H1 (cell line): ENCODE measurements at regions not wholly inside any gene's neighbourhood (a gene's known extent, or its start where the extent isn't known, plus 50 kb on each side); places are given as distances from the start of the nearest gene placed in this dataset.
"Not testable (repeated sequence)": the region's sequence is repeated elsewhere in the genome, so short reads cannot be mapped to it uniquely, and the experiment has no call there.

Experiments used
- CTCF ChIA-PET: fragments of 300-600 bp; sonication (Branson Sonifier 250); formaldehyde crosslinking; loops from one replicate; lab custom pipeline; 2021; ENCODE audit not compliant: partially characterized antibody; lab: Charles Lee
- POLR2A ChIA-PET: fragments of 300-600 bp; sonication (Branson Sonifier 250); formaldehyde crosslinking; loops from one replicate; lab custom pipeline; 2021; ENCODE audit warnings: inconsistent platforms; ENCODE audit not compliant: partially characterized antibody; lab: Charles Lee
- DNase-seq, 2 experiments: peaks; one replicate each; pipeline versions ENCODE4 v3.0.0 to v3.0.0-alpha.2; 2010 to 2022; ENCODE audit warnings: low spot score in 2 of 2, low read depth in 1 of 2, mixed read lengths in 1 of 2
- FAIRE-seq: peaks from 2 replicates; lab custom pipeline; 2011; peaks lifted over from hg19 to GRCh38; lab: Jason Lieb, UNC
- H2AFZ ChIP-seq: 2 replicates; pipeline ENCODE4 v1.8.1; 2012; ENCODE audit warnings: low read length, inconsistent platforms
- H2AK5ac ChIP-seq: 2 replicates; pipeline ENCODE4 v1.6.1; 2013; ENCODE audit warnings: low read depth, low read length
- H2BK120ac ChIP-seq: replicated peaks from 2 replicates; pipeline ENCODE3; 2013; ENCODE audit warnings: low read depth, low read length, inconsistent platforms
- H2BK12ac ChIP-seq: 2 replicates; pipeline ENCODE4 v1.6.1; 2013; ENCODE audit warnings: low read depth, low read length
- H2BK15ac ChIP-seq: 2 replicates; pipeline ENCODE4 v1.6.1; 2013; ENCODE audit warnings: low read length
- H2BK20ac ChIP-seq: 2 replicates; pipeline ENCODE4 v1.6.1; 2013; ENCODE audit warnings: low read length
- H2BK5ac ChIP-seq: 2 replicates; pipeline ENCODE4 v1.6.1; 2013; ENCODE audit warnings: low read depth, low read length
- H3K14ac ChIP-seq: 2 replicates; pipeline ENCODE4 v1.6.1; 2013; ENCODE audit warnings: inconsistent platforms; ENCODE audit not compliant: insufficient read length
- H3K18ac ChIP-seq: 2 replicates; pipeline ENCODE4 v1.6.1; 2013; ENCODE audit warnings: low read length; ENCODE audit errors: extremely low read depth
- H3K23ac ChIP-seq: 2 replicates; pipeline ENCODE4 v1.6.1; 2013; ENCODE audit warnings: inconsistent platforms; ENCODE audit not compliant: insufficient read length
- H3K23me2 ChIP-seq: 2 replicates; pipeline ENCODE4 v1.6.1; 2013; ENCODE audit warnings: low read depth, low read length
- H3K27ac ChIP-seq: 2 replicates; pipeline ENCODE4 v1.6.1; 2011; ENCODE audit warnings: low read depth, low read length, inconsistent platforms
- H3K27me3 ChIP-seq, 4 experiments: replicated peaks in 1 of 4; 1 replicate in 1 of 4; 2 replicates in 3 of 4; pipeline versions ENCODE4 v1.6.1 to v1.8.1; 2011 to 2013; ENCODE audit warnings: low read length in 3 of 4, mild to moderate bottlenecking in 3 of 4, inconsistent platforms in 2 of 4, mixed read lengths in 2 of 4, moderate library complexity in 1 of 4; ENCODE audit not compliant: control insufficient read depth in 3 of 4, insufficient read depth in 3 of 4; ENCODE audit errors: extremely low read depth in 1 of 4
- H3K36me3 ChIP-seq, 4 experiments: 2 replicates each; pipeline versions ENCODE4 v1.6.1 to v1.8.1; 2011 to 2013; ENCODE audit warnings: mild to moderate bottlenecking in 4 of 4, low read length in 3 of 4, moderate library complexity in 2 of 4, control low read depth in 1 of 4, inconsistent platforms in 1 of 4; ENCODE audit not compliant: insufficient read depth in 4 of 4, control insufficient read depth in 2 of 4
- H3K4ac ChIP-seq: replicated peaks from 2 replicates; pipeline ENCODE3; 2013; ENCODE audit warnings: low read length, low read depth, mixed read lengths, inconsistent platforms; ENCODE audit not compliant: insufficient read length
- H3K4me1 ChIP-seq, 4 experiments: replicated peaks in 1 of 4; 1 replicate in 1 of 4; 2 replicates in 3 of 4; pipeline versions ENCODE4 v1.6.1 to v1.8.1; 2011 to 2013; ENCODE audit warnings: low read length in 3 of 4, inconsistent platforms in 2 of 4, mixed read lengths in 1 of 4; ENCODE audit not compliant: insufficient read depth in 4 of 4, control insufficient read depth in 3 of 4
- H3K4me2 ChIP-seq, 2 experiments: 2 replicates each; pipeline versions ENCODE4 v1.6.1 to v1.8.1; 2011 to 2013; ENCODE audit warnings: low read depth in 2 of 2, low read length in 2 of 2, control low read depth in 1 of 2, inconsistent platforms in 1 of 2, mild to moderate bottlenecking in 1 of 2; ENCODE audit not compliant: insufficient read depth in 1 of 2
- H3K4me3 ChIP-seq, 4 experiments: fragments of 200-600, 300-600 bp in 1 of 4; sonication (generic), shearing (Covaris generic), sonication (Bioruptor Twin) in 1 of 4; 2 replicates each; pipeline versions ENCODE4 v1.5.1 to v1.8.1; 2011 to 2016; ENCODE audit warnings: low read length in 4 of 4, low read depth in 3 of 4, control low read depth in 2 of 4, inconsistent platforms in 2 of 4, mild to moderate bottlenecking in 2 of 4, mixed read lengths in 1 of 4, moderate library complexity in 1 of 4; ENCODE audit not compliant: insufficient read depth in 2 of 4; ENCODE audit errors: extremely low read depth in 1 of 4
- H3K56ac ChIP-seq: replicated peaks from 2 replicates; pipeline ENCODE3; 2013; ENCODE audit warnings: low read depth, mild to moderate bottlenecking, mixed read lengths, low read length, inconsistent platforms; ENCODE audit not compliant: insufficient read length
- H3K79me1 ChIP-seq: 2 replicates; pipeline ENCODE4 v1.6.1; 2013; ENCODE audit warnings: low read depth, low read length, control low read depth
- H3K79me2 ChIP-seq, 2 experiments: 2 replicates each; pipeline versions ENCODE4 v1.6.1 to v1.8.1; 2012 to 2013; ENCODE audit warnings: low read length in 2 of 2, mild to moderate bottlenecking in 2 of 2, inconsistent platforms in 1 of 2; ENCODE audit not compliant: insufficient read depth in 2 of 2, control insufficient read depth in 1 of 2
- H3K9ac ChIP-seq, 4 experiments: replicated peaks in 1 of 4; 1 replicate in 1 of 4; 2 replicates in 3 of 4; pipeline versions ENCODE4 v1.6.1 to v1.8.1; 2011 to 2013; ENCODE audit warnings: low read depth in 3 of 4, low read length in 3 of 4, control low read depth in 2 of 4, mild to moderate bottlenecking in 2 of 4, moderate library complexity in 2 of 4, inconsistent platforms in 1 of 4; ENCODE audit errors: extremely low read depth in 1 of 4
- H3K9me3 ChIP-seq, 2 experiments: 2 replicates each; pipeline versions ENCODE4 v1.6.1 to v1.8.1; 2012 to 2013; ENCODE audit warnings: mild to moderate bottlenecking in 2 of 2, moderate library complexity in 2 of 2, control low read depth in 1 of 2, inconsistent platforms in 1 of 2, low read depth in 1 of 2, low read length in 1 of 2, mixed read lengths in 1 of 2; ENCODE audit not compliant: insufficient read depth in 2 of 2
- H4K20me1 ChIP-seq, 2 experiments: replicated peaks in 1 of 2; 2 replicates each; pipeline versions ENCODE3 to v1.8.1; 2011 to 2013; ENCODE audit warnings: inconsistent platforms in 2 of 2, low read length in 2 of 2, mild to moderate bottlenecking in 1 of 2; ENCODE audit not compliant: insufficient read depth in 2 of 2, control insufficient read depth in 1 of 2
- H4K5ac ChIP-seq: 2 replicates; pipeline ENCODE4 v1.6.1; 2013; ENCODE audit warnings: low read length, low read depth, mixed read lengths, inconsistent platforms; ENCODE audit not compliant: insufficient read length
- H4K8ac ChIP-seq: 2 replicates; pipeline ENCODE4 v1.8.0; 2013; ENCODE audit warnings: mild to moderate bottlenecking, moderate library complexity, low read length, inconsistent platforms; ENCODE audit not compliant: insufficient read depth; ENCODE audit errors: extremely low read depth
- H4K91ac ChIP-seq: replicated peaks from 2 replicates; pipeline ENCODE3; 2013; ENCODE audit warnings: low read length, mixed read lengths, inconsistent platforms; ENCODE audit not compliant: insufficient read length
- WGBS, 2 experiments: shearing (Covaris generic) in 1 of 2; methylation state at CpG; one replicate each; pipeline versions ENCODE4 v1.1.6 to v1.1.7; 2013 to 2015; ENCODE audit warnings: low lambda C conversion rate in 2 of 2, mixed read lengths in 2 of 2, inconsistent platforms in 1 of 2, low coverage in 1 of 2, missing lambda C conversion rate in 1 of 2; ENCODE audit not compliant: insufficient replicate concordance in 2 of 2, insufficient coverage in 1 of 2, insufficient read length in 1 of 2; ENCODE audit errors: extremely low coverage in 1 of 2, missing lambda C conversion rate in 1 of 2; 5-methylcytosine and 5-hydroxymethylcytosine counted together

- CTCF ChIA-PET, H4K20me1 ChIP-seq, H3K4me2 ChIP-seq, H3K23ac ChIP-seq, H3K79me1 ChIP-seq, H3K4me3 ChIP-seq, H3K36me3 ChIP-seq, H2AFZ ChIP-seq, H3K9ac ChIP-seq, H3K56ac ChIP-seq, H2BK12ac ChIP-seq, H3K4me1 ChIP-seq, FAIRE-seq, H2BK20ac ChIP-seq, H2BK15ac ChIP-seq, DNase-seq, H3K4ac ChIP-seq, H2BK5ac ChIP-seq, H3K14ac ChIP-seq, H4K5ac ChIP-seq, H4K91ac ChIP-seq, H3K9me3 ChIP-seq, POLR2A ChIA-PET, H2AK5ac ChIP-seq, H3K18ac ChIP-seq, H3K27ac ChIP-seq, H2BK120ac ChIP-seq, H3K79me2 ChIP-seq, H3K27me3 ChIP-seq, H4K8ac ChIP-seq: not testable (repeated sequence)
- H3K23me2 ChIP-seq = peaks cover 11% of the 10 kb centered on the region
- WGBS, 2 experiments = 88% methylated on average over 3 of the region's 4 CpGs; no CpG with 5 or more reads in 1 of the 2 experiments
These were observed 196.9 kb upstream of the CAND1 start for GRCh38 chr12:67072281-67072680.
